Neuronal stem cell (in vitro differentiated cells): ENCODE measurements at regions not wholly inside any gene's neighbourhood (a gene's known extent, or its start where the extent isn't known, plus 50 kb on each side); places are given as distances from the start of the nearest gene placed in this dataset.

Source experiments
- DNase-seq: peaks from one replicate; pipeline ENCODE4 v3.0.0-alpha.2; 2013; ENCODE audit warnings: low spot score
- H2AFZ ChIP-seq: one replicate; pipeline ENCODE4 v1.6.1; 2013; ENCODE audit warnings: mild to moderate bottlenecking, low read length, inconsistent platforms
- H2AK5ac ChIP-seq: 2 replicates; pipeline ENCODE4 v1.6.1; 2013; ENCODE audit warnings: low read depth, mild to moderate bottlenecking, inconsistent platforms, low read length, moderate library complexity, mixed read lengths
- H2BK120ac ChIP-seq: 2 replicates; pipeline ENCODE4 v1.6.1; 2013; ENCODE audit warnings: low read depth, mild to moderate bottlenecking, inconsistent platforms, low read length, moderate library complexity, mixed read lengths
- H2BK12ac ChIP-seq: one replicate; pipeline ENCODE4 v1.6.1; 2013; ENCODE audit warnings: low read length, inconsistent platforms
- H2BK15ac ChIP-seq: 2 replicates; pipeline ENCODE4 v1.6.1; 2013; ENCODE audit warnings: mild to moderate bottlenecking, low read length, inconsistent platforms, mixed read lengths
- H2BK5ac ChIP-seq: one replicate; pipeline ENCODE4 v1.6.1; 2013; ENCODE audit warnings: inconsistent platforms, mild to moderate bottlenecking, low read length, moderate library complexity
- H3K14ac ChIP-seq: one replicate; pipeline ENCODE4 v1.6.1; 2013; ENCODE audit warnings: low read length, inconsistent platforms
- H3K18ac ChIP-seq: 2 replicates; pipeline ENCODE4 v1.6.1; 2013; ENCODE audit warnings: low read length, inconsistent platforms
- H3K23ac ChIP-seq: 2 replicates; pipeline ENCODE4 v1.6.1; 2013; ENCODE audit warnings: low read depth, mild to moderate bottlenecking, mixed read lengths, low read length, inconsistent platforms; ENCODE audit not compliant: poor library complexity
- H3K27ac ChIP-seq: replicated peaks from 3 replicates; pipeline ENCODE4 v1.5.1; 2013; ENCODE audit warnings: low read length, inconsistent platforms
- H3K27me3 ChIP-seq, 3 experiments: 2 replicates each; pipeline ENCODE4 v1.6.1; 2013; ENCODE audit warnings: low read length in 3 of 3, mild to moderate bottlenecking in 2 of 3, inconsistent platforms in 1 of 3, low read depth in 1 of 3, mixed read lengths in 1 of 3, moderate library complexity in 1 of 3; ENCODE audit not compliant: control insufficient read depth in 3 of 3, insufficient read depth in 3 of 3
- H3K36me3 ChIP-seq, 2 donors: replicated peaks in 1 of 2; 2 replicates each; pipeline ENCODE4 v1.6.1; 2013; ENCODE audit warnings: low read length in 2 of 2; ENCODE audit not compliant: control insufficient read depth in 2 of 2, insufficient read depth in 2 of 2
- H3K4ac ChIP-seq: 2 replicates; pipeline ENCODE4 v1.6.1; 2013; ENCODE audit warnings: inconsistent platforms, mild to moderate bottlenecking, low read length, moderate library complexity
- H3K4me1 ChIP-seq, 2 donors: 1 replicate in 1 of 2; 2 replicates in 1 of 2; pipeline ENCODE4 v1.6.1; 2013; ENCODE audit warnings: low read length in 2 of 2, low read depth in 1 of 2; ENCODE audit not compliant: control insufficient read depth in 2 of 2, insufficient read depth in 1 of 2
- H3K4me2 ChIP-seq: one replicate; pipeline ENCODE4 v1.6.1; 2013; ENCODE audit warnings: mild to moderate bottlenecking, low read length, inconsistent platforms; ENCODE audit not compliant: insufficient read depth, poor library complexity, severe bottlenecking
- H3K4me3 ChIP-seq, 2 donors: 2 replicates each; pipeline ENCODE4 v1.5.1; 2013; ENCODE audit warnings: low read length in 2 of 2, mild to moderate bottlenecking in 2 of 2, inconsistent platforms in 1 of 2, moderate library complexity in 1 of 2
- H3K79me1 ChIP-seq: one replicate; pipeline ENCODE4 v1.6.1; 2013; ENCODE audit warnings: low read depth, mild to moderate bottlenecking, inconsistent platforms, low read length, moderate library complexity
- H3K9ac ChIP-seq: one replicate; pipeline ENCODE4 v1.6.1; 2013; ENCODE audit warnings: mild to moderate bottlenecking, low read depth, low read length, inconsistent platforms; ENCODE audit not compliant: poor library complexity
- H3K9me3 ChIP-seq, 2 donors: replicated peaks in 1 of 2; 2 replicates each; pipeline versions ENCODE3 to v1.6.1; 2013; ENCODE audit warnings: low read length in 2 of 2, mild to moderate bottlenecking in 2 of 2, inconsistent platforms in 1 of 2, low read depth in 1 of 2, mixed read lengths in 1 of 2, moderate library complexity in 1 of 2; ENCODE audit not compliant: control insufficient read depth in 2 of 2, insufficient read depth in 1 of 2
- H4K8ac ChIP-seq: one replicate; pipeline ENCODE4 v1.6.1; 2013; ENCODE audit warnings: low read depth, mild to moderate bottlenecking, inconsistent platforms, low read length, moderate library complexity
- H4K91ac ChIP-seq: one replicate; pipeline ENCODE4 v1.6.1; 2013; ENCODE audit warnings: low read length, low read depth, mild to moderate bottlenecking, inconsistent platforms; ENCODE audit not compliant: poor library complexity
- WGBS, 2 donors: extraction: QIAGEN DNeasy Blood & Tissue Kit; methylation state at CpG; one replicate each; pipeline ENCODE4 v1.1.7; 2013; ENCODE audit warnings: missing lambda C conversion rate in 2 of 2, mixed read lengths in 1 of 2; ENCODE audit not compliant: insufficient read length in 2 of 2, insufficient replicate concordance in 1 of 2; ENCODE audit errors: extremely low coverage in 2 of 2; 5-methylcytosine and 5-hydroxymethylcytosine counted together

DNA sequence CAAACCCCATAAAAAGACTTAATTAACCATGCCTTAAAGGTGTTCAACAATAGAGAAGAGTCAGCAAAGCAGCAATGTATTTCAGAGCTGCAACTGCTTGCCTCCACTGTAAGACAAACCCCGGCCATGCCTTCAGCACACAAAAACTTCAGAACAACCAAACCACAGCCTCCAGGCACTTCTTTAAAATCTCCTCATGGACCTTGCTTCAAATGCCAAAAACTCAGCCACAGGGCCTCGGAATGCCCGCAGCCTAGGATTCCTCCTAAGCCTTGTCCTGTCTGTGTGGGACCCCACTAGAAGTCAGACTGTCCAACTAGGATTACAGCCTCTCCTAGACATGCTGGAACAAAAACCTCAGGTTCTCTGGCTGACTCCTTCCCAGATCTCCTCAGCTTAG lies 208.1 kb upstream of the DUSP10 start:
- H3K18ac ChIP-seq: peak overlapping the region; percentile 27
- no peak for DNase-seq
- WGBS, 2 donors: no CpG with 5 or more reads among the region's 3 CpGs

DNA sequence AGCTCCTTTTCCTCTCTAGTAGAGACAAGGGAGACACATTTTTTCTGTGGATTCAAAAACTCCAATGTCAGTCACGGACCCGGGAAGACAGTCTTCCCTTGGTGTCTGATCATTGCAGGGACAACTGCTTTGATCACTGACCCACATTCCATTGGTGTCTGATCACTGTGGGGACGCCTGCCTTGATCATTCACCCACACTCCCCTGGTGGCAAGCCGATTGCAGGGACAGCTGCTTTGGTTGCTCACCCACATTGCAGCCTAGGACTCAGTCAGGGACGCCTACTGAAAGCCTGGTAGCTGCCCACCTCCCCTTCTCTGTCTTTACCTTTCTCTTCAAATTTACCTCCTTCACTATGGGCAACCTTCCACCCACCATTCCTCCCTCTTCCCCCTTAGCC lies 206.6 kb upstream of the DUSP10 start:
- Histone ChIP-seq H3K9me3 (peaks cover 0 to 2% of the 10 kb centered on the region in 2 donors), H3K23ac (no peak overlapping the region), H3K4me1 (no peaks in the 10 kb centered on the region), H4K91ac (no peak overlapping the region), H2AK5ac (no peak overlapping the region), H2BK12ac (no peak overlapping the region), H2BK120ac (no peak overlapping the region), H3K18ac (no peak overlapping the region), H2AFZ (no peak overlapping the region), H2BK5ac (no peak overlapping the region), H3K4me3 (no peak overlapping the region), H3K14ac (no peak overlapping the region), H3K4ac (no peak overlapping the region), H3K9ac (no peak overlapping the region), H2BK15ac (no peak overlapping the region), H3K27ac (no peak overlapping the region), H3K4me2 (no peak overlapping the region), H3K79me1 (peaks cover 1% of the 10 kb centered on the region), H3K27me3 (no peaks in the 10 kb centered on the region), H3K36me3 (peaks cover 0 to 1% of the 10 kb centered on the region in 2 donors), H4K8ac (no peak overlapping the region)
- DNase-seq: no peak
- WGBS, 2 donors: no CpG with 5 or more reads among the region's 5 CpGs

More for the DNA sequence above, 208.1 kb upstream of the DUSP10 start:
- Histone ChIP-seq H3K9ac (no peak overlapping the region), H3K14ac (no peak overlapping the region), H4K91ac (no peak overlapping the region), H3K4me2 (no peak overlapping the region), H3K4ac (no peak overlapping the region), H2AK5ac (no peak overlapping the region), H3K4me3 (no peak overlapping the region), H2AFZ (no peak overlapping the region), H3K9me3 (peaks cover 0 to 2% of the 10 kb centered on the region in 2 donors), H3K27me3 (no peaks in the 10 kb centered on the region), H2BK12ac (no peak overlapping the region), H3K27ac (no peak overlapping the region), H3K79me1 (peaks cover 1% of the 10 kb centered on the region), H4K8ac (no peak overlapping the region), H3K36me3 (peaks cover 0 to 1% of the 10 kb centered on the region in 2 donors), H2BK120ac (no peak overlapping the region), H2BK5ac (no peak overlapping the region), H2BK15ac (no peak overlapping the region), H3K23ac (no peak overlapping the region), H3K4me1 (no peaks in the 10 kb centered on the region)

DNA sequence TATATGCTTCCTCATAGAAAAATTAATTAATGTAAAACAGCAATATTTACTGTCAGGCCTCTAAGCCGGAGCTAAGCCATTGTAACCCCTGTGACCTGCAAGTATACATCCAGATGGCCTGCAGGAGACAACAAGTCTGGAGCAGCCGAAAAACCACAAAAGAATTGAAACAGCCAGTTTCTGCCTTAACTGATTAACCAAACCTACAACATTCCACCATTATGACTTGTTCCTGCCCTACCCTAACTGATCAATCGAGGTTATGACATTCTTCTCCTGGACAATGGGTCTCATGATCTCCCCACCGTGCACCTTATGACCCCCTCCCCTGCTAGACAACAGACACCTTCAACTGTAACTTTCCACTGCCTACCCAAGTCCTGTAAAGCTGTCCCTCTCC lies 205.8 kb upstream of the DUSP10 start:
- Histone ChIP-seq H3K36me3 (peaks cover 0 to 1% of the 10 kb centered on the region in 2 donors), H3K27me3 (no peaks in the 10 kb centered on the region), H3K4me3 (no peak overlapping the region), H2BK120ac (no peak overlapping the region), H3K27ac (no peak overlapping the region), H4K91ac (no peak overlapping the region), H3K9me3 (peaks cover 0 to 2% of the 10 kb centered on the region in 2 donors), H3K9ac (no peak overlapping the region), H3K18ac (no peak overlapping the region), H3K4me2 (no peak overlapping the region), H3K4me1 (no peaks in the 10 kb centered on the region), H2BK5ac (no peak overlapping the region), H4K8ac (no peak overlapping the region), H3K4ac (no peak overlapping the region), H3K79me1 (peaks cover 1% of the 10 kb centered on the region), H3K23ac (no peak overlapping the region), H2BK12ac (no peak overlapping the region), H2BK15ac (no peak overlapping the region), H2AFZ (no peak overlapping the region), H3K14ac (peak overlapping the region; percentile 15), H2AK5ac (no peak overlapping the region)
- no peak for DNase-seq
- WGBS, 2 donors: no CpG with 5 or more reads among the region's 4 CpGs

DNA sequence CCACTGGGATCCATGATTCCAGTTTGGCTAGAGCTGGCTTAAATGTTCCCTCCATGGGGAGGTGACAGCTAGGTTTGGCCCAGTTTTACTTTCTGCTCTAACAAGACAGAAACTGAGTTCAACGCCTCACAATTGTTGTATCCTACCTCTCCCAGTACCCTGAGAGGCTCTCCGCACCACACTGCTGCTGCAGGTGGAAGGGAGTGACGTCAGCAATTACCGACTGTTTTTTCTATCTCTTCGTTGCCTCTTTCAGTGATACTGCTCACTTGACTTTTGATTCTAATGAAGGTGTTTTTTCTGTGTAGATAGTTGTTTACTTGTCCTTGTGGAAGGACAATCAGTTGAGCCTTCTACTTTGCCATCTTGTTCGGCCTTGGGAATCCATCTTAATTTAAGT lies 204.9 kb upstream of the DUSP10 start:
- no peak overlapping the region for H3K4me2 ChIP-seq
- no peak overlapping the region for H3K23ac ChIP-seq
- H2BK5ac ChIP-seq: no peak overlapping the region
- H3K14ac ChIP-seq: no peak overlapping the region
- peaks cover 1% of the 10 kb centered on the region for H3K79me1 ChIP-seq
- H3K27ac ChIP-seq: no peak overlapping the region
- no peak overlapping the region for H2BK12ac ChIP-seq
- no peak overlapping the region for H2BK15ac ChIP-seq
- H3K4me1 ChIP-seq: no peaks in the 10 kb centered on the region
- no peaks in the 10 kb centered on the region for H3K27me3 ChIP-seq
- no peak overlapping the region for H4K8ac ChIP-seq
- H4K91ac ChIP-seq: no peak overlapping the region
- no CpG with 5 or more reads among the region's 6 CpGs for WGBS, 2 donors
- no peak overlapping the region for H3K4me3 ChIP-seq
- H3K9me3 ChIP-seq: peaks cover 0 to 2% of the 10 kb centered on the region in 2 donors
- DNase-seq: no peak
- H2AK5ac ChIP-seq: no peak overlapping the region
- no peak overlapping the region for H3K4ac ChIP-seq
- H3K9ac ChIP-seq: no peak overlapping the region
- H3K18ac ChIP-seq: no peak overlapping the region
- no peak overlapping the region for H2AFZ ChIP-seq
- H2BK120ac ChIP-seq: no peak overlapping the region
- peaks cover 0 to 1% of the 10 kb centered on the region in 2 donors for H3K36me3 ChIP-seq
